Hindlimb muscle (tissue), 1 donor: ENCODE measurements at regions not wholly inside any gene's neighbourhood (a gene's known extent, or its start where the extent isn't known, plus 50 kb on each side); places are given as distances from the start of the nearest gene placed in this dataset.

Experiments used
- DNase-seq: peaks from one replicate; pipeline ENCODE4 v3.0.0-alpha.2; 2013

DNA sequence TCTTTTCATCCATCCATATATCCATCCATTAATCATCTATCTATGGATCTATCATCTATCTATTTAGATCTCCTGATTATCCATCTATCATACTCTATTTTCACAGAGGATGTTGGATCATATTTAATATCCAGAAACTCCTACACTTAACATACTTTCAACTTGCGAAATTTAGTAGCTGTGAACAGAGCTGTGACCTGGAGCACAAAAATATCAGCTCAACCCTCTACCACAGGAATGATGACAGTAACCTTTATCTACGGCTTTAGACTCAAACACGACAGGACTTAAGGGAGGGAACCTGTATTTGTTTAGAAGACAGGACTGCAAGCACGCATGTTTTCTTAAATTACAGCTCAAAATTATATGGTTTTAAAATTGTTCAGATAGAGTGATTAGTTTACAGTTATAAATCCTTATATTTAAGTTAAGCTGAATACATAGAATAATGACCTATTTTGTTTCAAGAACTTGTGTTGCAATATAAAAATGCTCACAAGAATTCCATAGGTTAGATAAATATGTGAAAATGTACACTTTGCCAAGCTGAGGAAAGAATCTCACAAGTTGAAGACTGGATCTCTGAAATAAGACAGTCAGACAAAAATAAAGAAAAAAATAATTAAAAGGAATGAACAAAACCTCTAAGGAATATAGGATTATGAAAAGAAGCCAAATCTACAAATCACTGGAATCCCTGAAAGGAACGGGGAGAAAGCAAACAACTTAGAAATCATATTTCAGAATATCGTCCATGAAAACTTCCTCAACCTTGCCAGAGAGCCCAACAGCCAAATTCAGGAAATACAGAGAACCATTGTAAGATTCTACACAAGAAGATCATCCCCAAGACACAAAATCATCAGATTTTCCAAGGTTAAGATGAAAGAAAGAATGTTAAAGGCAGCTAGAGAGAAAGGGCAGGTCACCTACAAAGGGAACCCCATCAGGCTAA, 142.0 kb downstream of the COL6A3 start:
- no peak for DNase-seq
